GM21576 (cell line): ENCODE measurements at regions not wholly inside any gene's neighbourhood (a gene's known extent, or its start where the extent isn't known, plus 50 kb on each side); places are given as distances from the start of the nearest gene placed in this dataset.
"Not testable (repeated sequence)": the region's sequence is repeated elsewhere in the genome, so short reads cannot be mapped to it uniquely, and the experiment has no call there.

Experiments used
- ATAC-seq: cut with Tn5 transposase; IDR thresholded peaks from one replicate; pipeline ENCODE4 v1.9.1; 2021; ENCODE audit warnings: mild to moderate bottlenecking, moderate library complexity; ENCODE audit not compliant: unreplicated experiment

- ATAC-seq: no peak
Observed at GRCh38 chr5:62931153-62931950, 352.7 kb downstream of the LRRC70 start.

GRCh38 chr5:62922191-62922590 is 343.6 kb downstream of the LRRC70 start:
- no peak for ATAC-seq

- ATAC-seq: no peak
Observed at GRCh38 chr5:62920856-62921255, 342.2 kb downstream of the LRRC70 start.

GRCh38 chr5:62909326-62909725 is 330.7 kb downstream of the LRRC70 start:
- no peak for ATAC-seq

GRCh38 chr5:62902126-62902525 is 323.5 kb downstream of the LRRC70 start:
- ATAC-seq: no peak

- ATAC-seq: no peak
Observed at GRCh38 chr5:62900976-62901375, 322.4 kb downstream of the LRRC70 start.

- no peak for ATAC-seq
Observed at GRCh38 chr5:62896121-62896893, 317.7 kb downstream of the LRRC70 start.

- no peak for ATAC-seq
Observed at GRCh38 chr5:62886603-62887315, 308.1 kb downstream of the LRRC70 start.

GRCh38 chr5:62837330-62837729 is 258.7 kb downstream of the LRRC70 start:
- ATAC-seq: not testable (repeated sequence)

GRCh38 chr5:62829604-62829986 is 251.0 kb downstream of the LRRC70 start:
- ATAC-seq: no peak

GRCh38 chr5:62828742-62829603 is 250.4 kb downstream of the LRRC70 start:
- ATAC-seq: no peak

- no peak for ATAC-seq
Observed at GRCh38 chr5:62825623-62826220, 247.1 kb downstream of the LRRC70 start.

- no peak for ATAC-seq
Observed at GRCh38 chr5:62824936-62825335, 246.3 kb downstream of the LRRC70 start.

GRCh38 chr5:62817043-62817442 is 238.4 kb downstream of the LRRC70 start:
- ATAC-seq: not testable (repeated sequence)

GRCh38 chr5:62814991-62815390 is 236.4 kb downstream of the LRRC70 start:
- ATAC-seq: no peak

GRCh38 chr5:62812621-62813255 is 234.1 kb downstream of the LRRC70 start:
- ATAC-seq: no peak

GRCh38 chr5:62804819-62805218 is 226.2 kb downstream of the LRRC70 start:
- not testable (repeated sequence) for ATAC-seq

GRCh38 chr5:62795926-62796325 is 217.3 kb downstream of the LRRC70 start:
- no peak for ATAC-seq

GRCh38 chr5:62794456-62794855 is 215.8 kb downstream of the LRRC70 start:
- no peak for ATAC-seq

GRCh38 chr5:62791059-62791458 is 212.4 kb downstream of the LRRC70 start:
- no peak for ATAC-seq
